Testis (tissue), 2 donors: ENCODE measurements at regions not wholly inside any gene's neighbourhood (a gene's known extent, or its start where the extent isn't known, plus 50 kb on each side); places are given as distances from the start of the nearest gene placed in this dataset.

Experiments
- POLR2A ChIP-seq: fragments of 450-650 bp; IDR thresholded peaks from one replicate; pipeline ENCODE4 v1.6.1; 2017; ENCODE audit warnings: antibody characterized with exemption, mild to moderate bottlenecking, moderate library complexity
- TF ChIP-seq, protein P1 (sequence below), 3 experiments: fragments of 450-650 bp in 2 of 3; fragments of 200-600 bp in 1 of 3; sonication (generic) in 1 of 3; IDR thresholded peaks; one replicate each; pipeline ENCODE4 v1.5.1; 2016 to 2019; ENCODE audit warnings: antibody characterized with exemption in 3 of 3, mild to moderate bottlenecking in 2 of 3, moderate library complexity in 1 of 3

- TF ChIP-seq, protein P1, sequence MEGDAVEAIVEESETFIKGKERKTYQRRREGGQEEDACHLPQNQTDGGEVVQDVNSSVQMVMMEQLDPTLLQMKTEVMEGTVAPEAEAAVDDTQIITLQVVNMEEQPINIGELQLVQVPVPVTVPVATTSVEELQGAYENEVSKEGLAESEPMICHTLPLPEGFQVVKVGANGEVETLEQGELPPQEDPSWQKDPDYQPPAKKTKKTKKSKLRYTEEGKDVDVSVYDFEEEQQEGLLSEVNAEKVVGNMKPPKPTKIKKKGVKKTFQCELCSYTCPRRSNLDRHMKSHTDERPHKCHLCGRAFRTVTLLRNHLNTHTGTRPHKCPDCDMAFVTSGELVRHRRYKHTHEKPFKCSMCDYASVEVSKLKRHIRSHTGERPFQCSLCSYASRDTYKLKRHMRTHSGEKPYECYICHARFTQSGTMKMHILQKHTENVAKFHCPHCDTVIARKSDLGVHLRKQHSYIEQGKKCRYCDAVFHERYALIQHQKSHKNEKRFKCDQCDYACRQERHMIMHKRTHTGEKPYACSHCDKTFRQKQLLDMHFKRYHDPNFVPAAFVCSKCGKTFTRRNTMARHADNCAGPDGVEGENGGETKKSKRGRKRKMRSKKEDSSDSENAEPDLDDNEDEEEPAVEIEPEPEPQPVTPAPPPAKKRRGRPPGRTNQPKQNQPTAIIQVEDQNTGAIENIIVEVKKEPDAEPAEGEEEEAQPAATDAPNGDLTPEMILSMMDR (IDR thresholded peaks at IDR 0.05) = no peak
- TF ChIP-seq POLR2A = no peak
These were observed 262.8 kb downstream of the SLC16A7 start for GRCh38 chr12:59858508-59859170.
